ENCODE measurements at regions not wholly inside any gene's neighbourhood (a gene's known extent, or its start where the extent isn't known, plus 50 kb on each side); places are given as distances from the start of the nearest gene placed in this dataset.
A peak's percentile ranks its signal among the peaks of the same experiment; 100 is the strongest.

DNA sequence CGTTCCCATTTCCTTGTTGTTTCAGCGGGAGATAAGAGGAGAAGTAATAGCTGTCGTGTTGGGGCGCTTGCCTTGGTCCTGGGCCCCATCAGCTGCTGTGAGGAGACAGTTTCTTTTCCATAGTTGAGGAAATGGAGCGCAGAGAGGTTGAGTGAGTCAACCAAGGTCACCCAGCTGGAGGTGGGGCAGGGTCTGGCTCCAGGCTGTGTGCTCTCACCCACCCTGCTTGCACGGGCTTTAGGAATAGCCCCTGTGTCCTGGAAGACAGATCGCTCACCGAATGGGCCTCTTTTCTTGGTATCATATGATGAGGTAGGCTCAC is 165.7 kb upstream of the RTL1 start:
- no peak for FAIRE-seq

GRCh38 chr14:101069666-101070362 is 166.3 kb upstream of the RTL1 start:
- FAIRE-seq = no peak

DNA sequence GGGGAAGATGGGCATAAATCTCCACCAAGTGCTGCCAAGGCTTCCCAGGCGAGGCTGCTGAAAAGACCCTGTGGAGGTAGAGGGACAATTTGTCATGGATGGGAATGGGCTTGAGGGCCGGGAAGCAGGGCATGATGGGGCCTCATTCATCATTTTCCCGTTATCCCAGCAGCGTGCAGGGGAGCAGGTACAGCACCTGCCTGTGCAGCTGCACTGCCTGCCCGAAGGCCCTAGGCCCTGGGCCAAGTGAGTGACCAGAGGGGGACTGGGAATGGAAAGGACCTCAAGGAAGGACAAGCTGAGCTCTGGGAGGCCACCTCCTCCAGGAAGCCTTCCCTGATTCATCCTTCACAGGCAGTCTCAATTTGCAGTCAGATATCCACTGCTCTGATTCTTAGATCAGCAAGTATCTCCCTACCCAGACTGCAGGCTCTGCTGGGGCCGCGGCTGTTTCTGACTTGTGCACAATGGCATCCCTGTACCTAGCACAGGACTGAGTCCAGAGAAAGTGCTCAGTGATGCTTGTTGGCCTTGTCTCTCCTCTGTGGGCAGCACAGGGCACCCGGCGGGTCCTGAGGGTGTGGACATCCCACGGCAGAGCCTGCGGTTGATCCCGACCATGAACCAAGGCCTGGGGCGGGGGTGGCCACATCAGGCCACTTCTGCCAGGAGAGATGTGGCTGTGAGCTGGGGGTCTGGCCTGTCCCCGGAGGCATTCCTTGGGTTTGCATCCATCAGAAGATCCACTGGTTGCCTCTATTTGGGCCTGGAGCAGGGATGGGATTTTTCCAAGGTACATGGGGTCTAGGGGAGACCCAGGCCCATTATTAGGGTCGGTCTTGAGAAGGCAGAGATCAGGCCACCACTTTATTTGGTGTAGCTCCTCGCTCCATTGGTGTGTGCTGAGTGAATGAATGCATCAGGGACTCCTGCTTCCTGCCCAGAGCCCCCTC is 167.3 kb upstream of the RTL1 start:
- FAIRE-seq = no peak

DNA sequence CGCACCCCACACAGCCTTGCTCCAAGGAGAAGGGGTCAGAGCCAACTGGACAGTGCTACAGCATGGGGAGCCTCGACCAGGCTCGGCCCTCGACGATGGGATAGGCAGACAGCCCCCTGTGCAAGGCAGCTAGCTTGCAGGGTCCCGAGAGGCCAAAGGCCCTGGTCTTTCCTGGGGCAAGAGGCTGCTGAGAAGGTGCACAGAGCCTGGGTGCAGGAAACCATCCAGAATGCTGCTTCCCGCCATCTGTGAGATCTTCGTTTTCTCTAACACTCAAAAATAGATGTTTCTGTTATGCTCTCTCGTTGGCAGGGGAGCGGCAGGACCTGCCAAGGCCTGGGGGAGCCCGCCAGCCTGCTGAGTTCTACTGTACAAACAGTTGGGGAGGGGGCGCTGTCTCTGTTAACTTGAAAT is 168.0 kb upstream of the RTL1 start:
- FAIRE-seq = no peak

DNA sequence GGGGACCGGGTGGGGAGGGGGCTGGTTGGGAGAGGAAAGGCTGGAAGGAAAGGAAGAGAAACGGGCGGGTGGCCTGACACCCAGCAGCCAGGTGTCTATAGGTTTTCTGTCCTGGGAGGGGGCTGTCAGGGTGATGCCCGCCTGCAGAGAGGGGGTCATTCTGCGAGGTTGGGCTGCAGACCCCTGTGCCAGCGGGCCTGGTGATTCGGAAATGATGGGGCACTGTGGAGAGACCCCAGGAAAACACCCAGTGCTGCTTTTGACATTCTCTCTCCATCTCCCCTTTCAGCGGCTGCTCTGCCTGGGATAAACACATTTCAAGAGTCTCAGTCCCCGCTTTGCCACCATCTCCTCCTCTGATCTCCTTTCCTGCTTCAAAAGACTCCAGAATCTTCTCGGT is 168.5 kb upstream of the RTL1 start:
- FAIRE-seq = no peak

DNA sequence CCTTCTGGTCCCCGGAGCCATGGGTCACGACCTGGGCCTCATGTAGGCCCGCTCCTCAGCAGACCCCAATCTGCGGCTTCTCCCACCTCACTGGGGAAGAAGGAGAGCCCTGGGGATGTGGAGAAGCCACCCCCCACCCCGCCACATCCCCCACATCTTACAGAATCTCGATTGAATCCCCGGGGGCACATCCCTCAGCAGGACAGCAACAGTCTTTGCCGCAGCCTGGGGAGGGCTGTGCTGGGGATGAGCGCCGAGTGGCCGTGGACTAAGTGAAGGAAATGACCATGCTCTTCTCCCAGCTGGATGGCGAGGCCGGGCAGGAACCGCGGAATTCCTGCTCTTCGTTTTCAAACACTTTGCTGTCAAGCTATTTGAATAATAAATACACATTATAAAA is 169.0 kb upstream of the RTL1 start:
- no peak for FAIRE-seq

DNA sequence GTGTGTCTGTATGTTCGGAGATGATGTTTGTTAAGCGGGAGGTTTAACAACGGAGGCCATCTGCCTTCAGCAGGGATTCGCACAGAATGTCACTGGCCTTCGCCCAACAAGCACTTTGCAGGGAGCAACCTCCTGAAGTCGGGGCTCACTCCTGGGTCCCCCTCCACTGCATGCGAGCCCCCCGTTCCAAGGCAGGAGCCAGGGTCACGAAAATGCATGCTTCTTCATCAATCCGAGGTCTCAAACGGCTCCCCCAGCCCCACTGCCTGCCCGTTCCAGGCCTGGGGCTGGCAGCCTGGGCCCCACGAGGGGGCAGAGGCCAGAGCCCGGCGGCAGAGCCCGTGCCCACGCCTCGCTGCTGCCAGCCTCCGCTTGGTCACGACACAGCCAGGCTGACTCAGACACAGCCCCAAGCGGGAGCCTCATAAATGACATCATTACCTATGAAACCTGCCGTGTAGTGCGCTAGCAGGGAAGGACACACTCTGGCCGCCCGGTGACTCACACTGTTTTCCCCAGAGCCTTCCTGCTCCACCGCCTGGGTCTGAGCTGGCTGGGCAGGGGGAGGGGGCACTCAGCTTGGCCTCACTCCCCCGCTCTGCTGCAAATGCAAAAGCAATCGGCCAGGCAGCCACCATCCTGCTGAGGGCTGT is 169.5 kb upstream of the RTL1 start:
- FAIRE-seq = peak; percentile 89

DNA sequence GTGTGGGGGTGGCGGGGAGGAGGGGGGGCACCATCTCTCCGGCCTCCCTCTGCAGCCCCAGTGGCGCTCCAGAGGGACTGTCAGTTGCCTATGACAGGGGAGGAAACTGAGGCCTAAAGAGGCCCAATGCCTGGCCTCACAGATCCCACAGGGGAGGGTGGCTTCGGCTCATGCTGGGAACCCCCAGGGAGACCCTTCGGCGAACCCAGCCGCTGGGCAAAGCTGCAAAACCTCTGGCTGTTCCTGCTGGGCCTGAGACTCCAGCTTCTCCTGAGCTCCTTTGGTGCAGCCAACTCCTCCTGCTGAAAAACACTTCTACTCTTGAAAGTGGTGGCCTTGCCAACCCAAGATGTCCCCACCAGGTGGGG is 170.1 kb upstream of the RTL1 start:
- FAIRE-seq = no peak

- no peak for FAIRE-seq
Observed at GRCh38 chr14:101074196-101075024, 170.9 kb upstream of the RTL1 start.

DNA sequence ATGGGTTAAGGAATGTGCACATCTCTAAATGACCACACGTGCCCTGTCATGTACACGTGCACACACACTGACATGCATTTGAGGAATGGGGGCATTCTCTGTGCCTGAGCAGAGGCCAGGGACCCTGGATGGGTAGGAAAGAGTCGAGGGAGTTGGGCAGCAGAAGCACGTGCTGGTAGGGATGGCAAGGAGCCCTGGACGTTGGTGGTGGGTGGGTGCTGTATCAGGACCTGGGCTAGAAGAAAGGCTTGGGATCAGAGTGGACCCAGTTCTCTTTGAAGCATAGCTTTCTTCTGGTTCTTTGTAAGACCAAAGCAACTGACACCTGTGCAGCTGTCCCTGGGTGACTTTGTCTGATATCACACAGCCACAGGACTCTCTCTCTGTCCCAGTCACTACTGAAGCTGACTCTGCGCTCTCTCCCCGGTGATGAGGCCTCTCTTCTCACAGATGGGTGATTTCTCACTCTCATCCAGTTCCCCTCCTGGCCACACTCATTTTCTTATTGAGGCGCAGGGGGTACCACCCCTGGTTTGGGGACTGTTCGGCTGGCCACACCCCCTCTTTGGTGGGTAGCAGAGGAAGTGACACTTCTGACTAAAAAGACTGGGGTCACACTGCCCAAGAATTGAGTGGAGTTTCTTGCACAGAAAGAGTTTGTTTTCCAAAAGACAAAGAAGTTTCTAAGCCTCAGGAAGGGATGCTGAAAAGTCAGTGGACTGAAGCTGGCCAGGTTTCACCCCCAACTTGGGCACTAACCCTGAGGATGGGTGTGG is 171.7 kb upstream of the RTL1 start:
- FAIRE-seq = no peak

DNA sequence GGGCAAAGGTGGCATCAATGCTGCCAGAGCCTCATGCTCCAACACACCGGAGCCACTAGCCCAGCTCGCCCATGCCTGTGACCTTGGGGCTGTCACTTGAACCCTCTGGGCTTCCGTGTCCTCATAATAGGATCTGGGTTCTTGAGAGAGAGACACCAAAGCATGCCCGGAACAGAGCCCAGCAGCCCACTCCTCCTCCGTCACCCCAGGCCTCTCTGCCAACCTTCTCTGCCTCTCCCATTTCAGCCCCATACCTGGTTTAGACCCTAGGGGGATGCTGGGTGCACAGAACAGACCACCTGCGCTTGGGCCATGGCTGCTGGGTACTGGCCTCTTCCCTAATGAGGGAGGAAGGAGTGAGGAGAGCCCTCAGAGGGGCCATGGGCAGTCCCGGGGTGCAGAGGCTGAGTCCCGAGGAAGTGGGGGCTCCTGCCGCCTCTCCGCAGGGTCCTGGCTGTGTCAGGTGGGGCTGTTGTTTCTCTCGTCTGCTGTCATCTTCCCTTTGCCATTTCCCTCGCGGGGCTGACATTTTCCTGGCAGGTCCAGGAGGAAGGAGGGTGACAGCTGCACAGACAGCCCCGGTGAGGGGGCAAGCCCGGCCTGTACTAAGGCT is 172.4 kb upstream of the RTL1 start:
- no peak for FAIRE-seq

DNA sequence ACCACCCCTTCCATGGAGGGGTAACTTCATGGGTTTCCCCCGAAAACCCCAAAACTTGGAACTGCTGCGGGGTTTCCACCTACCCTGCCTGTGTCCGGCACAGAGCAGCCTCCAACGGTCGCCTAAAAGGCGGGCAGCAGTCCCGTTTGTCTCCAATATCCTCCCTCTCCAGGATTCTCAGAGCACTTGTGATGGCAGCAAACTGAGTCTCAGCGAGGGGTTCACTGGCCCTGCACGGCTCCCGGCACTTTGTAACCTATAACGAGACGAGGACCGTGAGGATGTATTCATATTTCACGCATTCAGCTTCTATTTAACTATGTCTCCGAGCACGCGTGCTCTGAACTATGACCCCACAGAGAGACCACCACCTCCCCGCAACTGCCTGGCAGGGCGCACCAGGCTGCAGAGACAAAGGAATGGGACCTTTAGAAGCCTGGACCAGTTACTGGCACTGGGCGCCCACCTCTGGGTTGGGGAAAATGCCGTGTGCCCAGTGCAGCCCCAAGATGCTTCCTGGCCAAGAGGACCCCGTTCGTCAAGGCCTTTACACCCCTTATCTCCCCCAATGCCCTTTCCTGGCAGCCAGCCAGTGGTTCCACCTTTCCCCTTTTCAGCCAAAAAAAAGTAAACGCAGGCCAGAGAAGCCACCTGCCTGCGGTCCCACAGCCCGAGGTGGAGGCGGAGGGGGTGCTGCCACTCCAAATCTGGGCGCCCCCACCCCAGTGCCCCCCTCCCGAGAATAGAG is 173.1 kb upstream of the RTL1 start:
- no peak for FAIRE-seq

- no peak for FAIRE-seq
Observed at GRCh38 chr14:101077481-101078074, 174.1 kb upstream of the RTL1 start.

- no peak for FAIRE-seq
Observed at GRCh38 chr14:101078170-101078891, 174.8 kb upstream of the RTL1 start.

- FAIRE-seq = no peak
Observed at GRCh38 chr14:101078892-101079221, 175.3 kb upstream of the RTL1 start.

GRCh38 chr14:101080922-101081593 is 177.5 kb upstream of the RTL1 start:
- no peak for FAIRE-seq

DNA sequence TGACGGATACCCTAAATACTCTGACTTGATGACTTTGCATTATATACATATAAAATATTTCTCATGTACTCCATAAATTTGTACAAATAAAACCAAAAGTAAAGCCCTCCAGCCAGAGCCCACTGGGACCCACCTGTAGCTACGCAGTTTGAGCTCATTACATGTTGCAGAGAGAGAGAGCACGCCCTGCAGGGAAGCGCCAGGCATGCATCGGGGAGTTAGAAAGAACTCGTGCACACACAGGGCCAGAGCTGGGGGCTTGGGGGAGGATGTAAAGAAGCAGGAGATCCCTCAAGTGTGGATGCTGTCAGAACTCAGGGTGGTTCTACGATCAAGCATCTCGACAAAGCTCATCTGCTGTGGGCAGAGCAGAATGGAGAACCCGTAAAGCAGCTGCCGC is 178.5 kb upstream of the RTL1 start:
- FAIRE-seq = no peak

GRCh38 chr14:101082436-101083384 is 179.2 kb upstream of the RTL1 start:
- no peak for FAIRE-seq
